Fibroblast of villous mesenchyme (primary cell): ENCODE measurements at regions not wholly inside any gene's neighbourhood (a gene's known extent, or its start where the extent isn't known, plus 50 kb on each side); places are given as distances from the start of the nearest gene placed in this dataset.

Experiments used
- DNase-seq: peaks from one replicate; pipeline ENCODE4 v3.0.0-alpha.2; 2010; ENCODE audit warnings: low read depth
- H3K4me3 ChIP-seq: 2 replicates; pipeline ENCODE4 v1.5.1; 2011; ENCODE audit warnings: low read depth, mild to moderate bottlenecking, low read length
- TF ChIP-seq, protein P1 (sequence below): IDR thresholded peaks from 2 replicates; pipeline ENCODE4 v1.5.1; 2012; ENCODE audit warnings: low read depth, mild to moderate bottlenecking, low read length; ENCODE audit not compliant: insufficient read depth

- DNase-seq = no peak
- TF ChIP-seq, protein P1, sequence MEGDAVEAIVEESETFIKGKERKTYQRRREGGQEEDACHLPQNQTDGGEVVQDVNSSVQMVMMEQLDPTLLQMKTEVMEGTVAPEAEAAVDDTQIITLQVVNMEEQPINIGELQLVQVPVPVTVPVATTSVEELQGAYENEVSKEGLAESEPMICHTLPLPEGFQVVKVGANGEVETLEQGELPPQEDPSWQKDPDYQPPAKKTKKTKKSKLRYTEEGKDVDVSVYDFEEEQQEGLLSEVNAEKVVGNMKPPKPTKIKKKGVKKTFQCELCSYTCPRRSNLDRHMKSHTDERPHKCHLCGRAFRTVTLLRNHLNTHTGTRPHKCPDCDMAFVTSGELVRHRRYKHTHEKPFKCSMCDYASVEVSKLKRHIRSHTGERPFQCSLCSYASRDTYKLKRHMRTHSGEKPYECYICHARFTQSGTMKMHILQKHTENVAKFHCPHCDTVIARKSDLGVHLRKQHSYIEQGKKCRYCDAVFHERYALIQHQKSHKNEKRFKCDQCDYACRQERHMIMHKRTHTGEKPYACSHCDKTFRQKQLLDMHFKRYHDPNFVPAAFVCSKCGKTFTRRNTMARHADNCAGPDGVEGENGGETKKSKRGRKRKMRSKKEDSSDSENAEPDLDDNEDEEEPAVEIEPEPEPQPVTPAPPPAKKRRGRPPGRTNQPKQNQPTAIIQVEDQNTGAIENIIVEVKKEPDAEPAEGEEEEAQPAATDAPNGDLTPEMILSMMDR = no peak
- H3K4me3 ChIP-seq = no peak overlapping the region
Observed at GRCh38 chr1:82995951-82996350, 1003.0 kb downstream of the TTLL7 start.

DNA sequence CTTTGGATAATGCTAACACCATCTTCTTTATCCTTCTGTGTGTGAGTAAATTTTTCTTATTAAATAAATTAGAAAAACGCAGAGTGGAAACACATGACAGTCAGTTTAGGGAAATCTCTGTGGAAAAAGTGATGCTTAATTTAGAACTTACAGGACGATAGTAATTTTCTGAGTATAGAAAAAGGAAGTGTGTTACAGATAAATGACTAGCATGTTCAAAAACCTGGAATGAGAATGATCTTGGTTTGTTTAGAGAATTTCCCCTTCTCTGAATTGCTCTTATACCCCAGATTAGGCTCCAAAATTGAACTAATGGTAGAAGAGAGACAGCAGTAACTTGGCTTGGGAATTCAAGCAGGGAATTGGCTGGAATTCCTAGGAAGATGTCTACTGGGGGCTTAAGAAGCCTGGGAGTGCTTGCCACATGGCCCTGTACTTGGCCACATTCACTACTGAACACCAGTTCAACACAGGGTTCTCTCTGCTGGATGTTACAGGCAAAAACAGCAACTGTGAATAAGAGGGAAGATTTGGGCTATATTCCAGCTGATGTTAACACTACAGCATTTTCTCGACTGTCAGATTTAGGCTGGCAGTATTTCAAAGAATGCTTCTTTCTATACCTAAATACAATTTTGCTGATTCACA lies 1004.2 kb downstream of the TTLL7 start:
- no peak overlapping the region for H3K4me3 ChIP-seq
- TF ChIP-seq, protein P1 = no peak
- DNase-seq = no peak

DNA sequence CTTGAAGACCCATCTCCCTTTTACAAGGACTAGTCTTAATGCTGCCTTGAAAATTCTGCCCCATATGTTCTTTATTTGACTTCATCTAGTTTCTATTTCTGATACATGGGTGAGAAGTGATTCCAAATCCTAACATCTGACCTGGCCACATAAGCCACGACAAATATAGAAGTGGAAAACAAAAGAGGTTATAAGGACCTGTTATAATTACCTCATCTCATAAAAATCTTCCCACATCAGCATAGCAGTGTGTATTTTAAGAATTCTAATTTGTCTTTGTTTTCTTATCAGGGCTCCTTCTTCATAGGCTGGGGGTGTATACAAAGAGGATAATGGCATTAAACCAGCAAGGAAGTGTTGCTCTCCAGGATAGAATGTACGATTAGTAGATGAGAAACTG lies 1007.4 kb downstream of the TTLL7 start:
- H3K4me3 ChIP-seq = no peak overlapping the region
- no peak for DNase-seq
- TF ChIP-seq, protein P1 = no peak

GRCh38 chr1:82979593-82980236 lies 1019.2 kb downstream of the TTLL7 start:
- TF ChIP-seq, protein P1 = no peak
- no peak overlapping the region for H3K4me3 ChIP-seq
- no peak for DNase-seq

DNA sequence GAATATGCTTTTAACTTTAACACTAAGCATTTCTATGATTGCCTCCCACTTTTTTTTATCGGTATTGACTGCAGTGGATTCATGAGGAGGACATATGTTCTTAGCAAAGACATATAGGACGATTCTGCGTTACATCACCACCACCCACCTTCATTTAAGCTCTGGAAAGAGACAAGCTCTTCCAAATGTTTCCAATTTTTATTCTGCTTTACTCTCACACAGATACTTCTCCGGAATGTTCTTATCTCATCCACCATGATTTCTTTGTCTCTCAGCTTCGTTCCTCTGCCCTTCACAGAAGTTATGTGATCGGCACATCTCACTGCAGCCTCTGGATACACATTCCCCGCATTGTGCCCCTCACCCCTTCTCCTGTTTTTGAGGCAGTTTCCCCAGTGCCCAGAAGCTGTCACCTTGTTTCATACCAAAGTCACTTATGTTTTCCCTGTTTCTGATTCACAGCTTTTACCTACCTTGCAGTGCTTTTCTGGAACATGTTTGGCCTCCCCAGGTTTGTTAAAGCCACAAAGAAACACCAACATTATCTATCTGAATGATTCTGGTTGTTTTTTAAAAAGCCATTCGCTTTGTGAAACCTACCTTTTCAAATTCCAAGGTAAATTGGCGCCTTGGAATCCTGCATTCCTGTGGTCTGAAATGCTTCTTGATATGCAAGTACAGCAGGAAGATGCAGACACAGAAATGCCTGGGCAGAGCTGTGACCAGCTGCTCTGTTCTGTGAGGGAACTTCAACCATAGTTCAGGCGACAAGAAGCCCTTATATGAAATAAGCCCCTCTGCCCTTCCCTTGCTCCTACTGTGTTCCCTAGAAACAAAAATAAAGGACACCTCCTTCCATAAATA lies 1020.2 kb downstream of the TTLL7 start:
- no peak overlapping the region for H3K4me3 ChIP-seq
- TF ChIP-seq, protein P1 = no peak
- DNase-seq = no peak

- no peak overlapping the region for H3K4me3 ChIP-seq
- DNase-seq = no peak
- TF ChIP-seq, protein P1 = no peak
Observed at GRCh38 chr1:82972841-82973553, 1025.9 kb downstream of the TTLL7 start.
